ENCODE measurements at regions not wholly inside any gene's neighbourhood (a gene's known extent, or its start where the extent isn't known, plus 50 kb on each side); places are given as distances from the start of the nearest gene placed in this dataset.

DNA sequence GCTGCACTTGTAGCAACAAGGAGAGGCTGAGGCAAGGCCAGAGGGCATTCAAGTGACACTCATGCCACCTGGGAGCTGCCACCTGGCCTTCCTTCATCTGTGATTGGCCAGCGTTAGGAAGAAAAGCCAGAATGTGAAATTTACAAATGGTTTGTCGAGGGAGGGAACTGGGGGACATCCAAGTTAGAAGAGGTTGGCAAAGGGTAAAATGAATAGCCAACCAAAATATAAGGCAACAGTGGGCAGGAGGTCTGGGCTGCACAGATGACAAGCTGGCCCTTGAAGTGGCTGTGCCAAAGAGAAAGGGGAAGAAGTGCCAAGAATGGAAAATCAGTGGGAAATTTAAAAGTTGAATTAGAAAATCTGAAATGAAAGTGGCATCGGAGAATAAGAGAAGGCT, 221.4 kb downstream of the C11orf91 start:
- no peak for DNase-seq (ENCODE audit: low spot score in 2 of 2)
- WGBS, 2 donors, result 76 to 83% methylated on average over 3 of the region's 3 CpGs
- intact Hi-C loops (cut with DNase I; ENCODE audit: low total_unique reads), result no loop called here
- H3K4me3 ChIP-seq (ENCODE audit: low read depth, poor library complexity, severe bottlenecking), result no peak overlapping the region
- TF ChIP-seq, protein P1, sequence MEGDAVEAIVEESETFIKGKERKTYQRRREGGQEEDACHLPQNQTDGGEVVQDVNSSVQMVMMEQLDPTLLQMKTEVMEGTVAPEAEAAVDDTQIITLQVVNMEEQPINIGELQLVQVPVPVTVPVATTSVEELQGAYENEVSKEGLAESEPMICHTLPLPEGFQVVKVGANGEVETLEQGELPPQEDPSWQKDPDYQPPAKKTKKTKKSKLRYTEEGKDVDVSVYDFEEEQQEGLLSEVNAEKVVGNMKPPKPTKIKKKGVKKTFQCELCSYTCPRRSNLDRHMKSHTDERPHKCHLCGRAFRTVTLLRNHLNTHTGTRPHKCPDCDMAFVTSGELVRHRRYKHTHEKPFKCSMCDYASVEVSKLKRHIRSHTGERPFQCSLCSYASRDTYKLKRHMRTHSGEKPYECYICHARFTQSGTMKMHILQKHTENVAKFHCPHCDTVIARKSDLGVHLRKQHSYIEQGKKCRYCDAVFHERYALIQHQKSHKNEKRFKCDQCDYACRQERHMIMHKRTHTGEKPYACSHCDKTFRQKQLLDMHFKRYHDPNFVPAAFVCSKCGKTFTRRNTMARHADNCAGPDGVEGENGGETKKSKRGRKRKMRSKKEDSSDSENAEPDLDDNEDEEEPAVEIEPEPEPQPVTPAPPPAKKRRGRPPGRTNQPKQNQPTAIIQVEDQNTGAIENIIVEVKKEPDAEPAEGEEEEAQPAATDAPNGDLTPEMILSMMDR (IDR thresholded peaks at IDR 0.05), result no peak
- no peak for TF ChIP-seq POLR2A (IDR thresholded peaks at IDR 0.05)

DNA sequence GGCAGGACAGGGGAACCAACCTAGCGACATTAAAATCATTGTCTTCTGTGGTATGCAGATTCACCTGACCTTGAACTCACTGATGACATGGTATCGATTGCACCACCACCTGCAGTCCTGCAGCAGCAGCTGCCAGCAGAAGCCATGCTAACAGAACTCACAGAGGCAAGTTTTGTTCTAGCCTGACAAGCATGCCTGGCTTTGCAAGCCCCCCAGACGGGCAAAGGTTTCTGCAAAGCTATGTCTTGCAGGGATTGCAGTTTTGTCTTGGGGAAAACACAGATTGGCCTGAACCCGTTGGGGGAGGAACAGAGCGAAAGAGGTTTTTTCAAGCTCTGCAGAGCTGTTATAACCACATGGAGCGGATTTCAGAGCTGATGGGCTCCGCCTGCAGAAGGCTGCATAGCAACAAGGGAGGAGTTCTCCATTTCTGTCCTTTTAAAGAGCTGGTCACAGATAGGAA, 221.0 kb downstream of the HIPK3 start:
- WGBS, 2 donors, result 41 to 44% methylated on average over 7 of the region's 7 CpGs
- H3K4me3 ChIP-seq (ENCODE audit: low read depth, poor library complexity, severe bottlenecking), result no peak overlapping the region
- DNase-seq (ENCODE audit: low spot score in 2 of 2), result no peak
- TF ChIP-seq, protein P1 (IDR thresholded peaks at IDR 0.05), result no peak
- no peak for TF ChIP-seq POLR2A (IDR thresholded peaks at IDR 0.05)
- intact Hi-C loops (cut with DNase I; ENCODE audit: low total_unique reads), result no loop called here

DNA sequence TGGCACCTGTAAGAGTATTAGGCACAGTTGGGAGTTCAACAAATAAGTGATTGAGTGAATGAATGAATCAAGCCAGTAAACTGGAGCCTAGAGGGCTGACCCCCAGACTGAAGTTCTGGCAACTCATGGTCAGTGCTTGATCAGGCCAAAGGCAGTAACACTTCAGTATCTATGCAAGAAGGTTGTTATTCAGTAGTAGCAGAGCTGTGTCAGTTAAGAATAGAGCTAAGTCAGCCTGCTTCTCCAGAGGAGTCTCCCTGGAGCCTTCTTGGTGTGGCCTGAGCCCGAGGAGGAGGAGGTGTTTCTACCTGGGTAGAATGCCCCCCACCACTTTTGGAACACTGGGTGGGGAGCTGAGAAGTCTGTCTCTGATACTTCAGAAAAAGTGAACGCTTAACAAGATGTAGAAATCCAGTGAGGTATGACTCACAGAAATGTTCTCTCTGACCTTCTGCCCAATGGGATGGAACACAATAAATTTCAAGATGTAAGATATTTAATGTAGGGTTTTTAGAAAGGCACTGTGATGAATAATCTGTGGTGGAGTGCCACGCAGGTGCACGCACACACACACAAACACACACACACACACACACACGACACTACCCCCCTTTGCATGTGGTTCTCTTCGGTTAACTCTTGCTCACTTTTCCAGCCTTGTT, 219.9 kb downstream of the HIPK3 start:
- intact Hi-C loops (cut with DNase I; ENCODE audit: low total_unique reads), result no loop called here
- WGBS, 2 donors, result 78 to 83% methylated on average over 6 of the region's 6 CpGs
- DNase-seq (ENCODE audit: low spot score in 2 of 2), result no peak
- no peak overlapping the region for H3K4me3 ChIP-seq (ENCODE audit: low read depth, poor library complexity, severe bottlenecking)
- no peak for TF ChIP-seq POLR2A (IDR thresholded peaks at IDR 0.05)

DNA sequence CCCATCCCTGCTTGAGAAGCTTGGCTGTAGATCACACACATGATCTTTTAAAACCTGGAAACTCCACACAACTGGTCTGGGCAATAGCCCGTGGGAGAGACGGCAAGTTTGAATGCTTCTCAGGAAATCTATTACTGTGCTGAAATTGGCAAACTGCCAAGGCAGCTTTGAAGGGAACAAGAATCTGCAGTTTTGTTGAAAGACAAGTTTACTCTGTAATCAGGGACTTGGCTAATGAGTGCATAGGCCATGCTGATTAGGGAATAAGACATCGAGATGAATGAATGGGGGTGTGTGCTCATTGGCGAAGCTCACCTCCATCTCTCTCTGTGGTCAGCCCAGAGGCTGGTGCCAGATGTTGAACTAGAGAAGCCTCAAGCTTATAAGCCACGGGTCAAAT, 218.8 kb downstream of the HIPK3 start:
- no peak for DNase-seq (ENCODE audit: low spot score in 2 of 2)
- 8 to 15% methylated on average over 5 of the region's 5 CpGs for WGBS, 2 donors
- no peak overlapping the region for H3K4me3 ChIP-seq (ENCODE audit: low read depth, poor library complexity, severe bottlenecking)
- TF ChIP-seq, protein P1 (IDR thresholded peaks at IDR 0.05), result no peak
- TF ChIP-seq POLR2A (IDR thresholded peaks at IDR 0.05), result no peak
- intact Hi-C loops (cut with DNase I; ENCODE audit: low total_unique reads), result no loop called here

DNA sequence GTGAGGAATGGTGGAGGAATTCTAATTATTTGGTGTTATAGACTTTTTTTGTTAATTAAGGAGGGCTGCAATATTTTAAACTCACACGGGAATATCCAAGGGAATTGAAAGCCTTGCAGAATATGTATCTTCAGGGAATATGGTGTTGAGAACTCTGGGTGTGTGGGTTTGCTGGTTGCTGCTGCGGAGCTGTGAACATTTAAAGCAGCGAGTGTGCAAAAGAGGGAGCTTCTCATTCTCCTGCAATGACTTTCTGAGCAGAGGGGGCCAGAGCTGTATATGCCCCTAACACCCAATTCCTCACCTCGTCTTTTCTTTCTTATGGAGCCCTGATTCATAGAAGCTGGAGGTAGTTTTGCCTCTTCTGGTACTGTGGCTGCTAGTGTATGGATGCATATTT, 217.7 kb downstream of the HIPK3 start:
- H3K4me3 ChIP-seq (ENCODE audit: low read depth, poor library complexity, severe bottlenecking), result no peak overlapping the region
- DNase-seq (ENCODE audit: low spot score in 2 of 2), result no peak
- TF ChIP-seq, protein P1 (IDR thresholded peaks at IDR 0.05), result no peak
- TF ChIP-seq POLR2A (IDR thresholded peaks at IDR 0.05), result no peak
- WGBS, 2 donors, result 74 to 77% methylated on average over 4 of the region's 4 CpGs
- intact Hi-C loops (cut with DNase I; ENCODE audit: low total_unique reads), result no loop called here

DNA sequence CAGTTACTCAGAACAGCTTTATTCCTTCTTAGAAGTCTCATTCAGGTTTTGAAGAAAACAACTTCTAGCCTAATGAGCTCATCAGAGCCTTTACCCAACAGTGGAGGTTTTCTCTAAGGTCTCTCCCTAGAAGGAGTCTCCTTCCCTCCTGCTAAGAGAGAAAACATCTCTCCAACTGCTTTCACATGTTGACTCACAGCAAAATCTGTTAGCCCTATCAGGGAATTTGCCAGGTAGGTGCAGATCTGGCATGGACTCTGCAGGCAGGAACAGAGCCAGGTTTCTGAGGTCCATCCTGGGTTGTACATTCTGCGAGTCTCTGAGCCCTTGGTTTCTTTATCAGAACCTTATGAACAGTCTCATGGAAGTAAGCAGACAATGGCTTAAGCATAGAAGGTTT, 214.4 kb downstream of the HIPK3 start:
- intact Hi-C loops (cut with DNase I; ENCODE audit: low total_unique reads), result no loop called here
- no peak for DNase-seq (ENCODE audit: low spot score in 2 of 2)
- H3K4me3 ChIP-seq (ENCODE audit: low read depth, poor library complexity, severe bottlenecking), result no peak overlapping the region
- TF ChIP-seq, protein P1 (IDR thresholded peaks at IDR 0.05), result no peak
- TF ChIP-seq POLR2A (IDR thresholded peaks at IDR 0.05), result no peak
- WGBS, 2 donors, result 44 to 64% methylated on average over 1 of the region's 1 CpG
